HG03442 (cell line): ENCODE measurements at regions not wholly inside any gene's neighbourhood (a gene's known extent, or its start where the extent isn't known, plus 50 kb on each side); places are given as distances from the start of the nearest gene placed in this dataset.

ENCODE experiments used
- ATAC-seq: cut with Tn5 transposase; IDR thresholded peaks from one replicate; pipeline ENCODE4 v1.9.1; 2021; ENCODE audit warnings: mild to moderate bottlenecking, moderate library complexity; ENCODE audit not compliant: unreplicated experiment

DNA sequence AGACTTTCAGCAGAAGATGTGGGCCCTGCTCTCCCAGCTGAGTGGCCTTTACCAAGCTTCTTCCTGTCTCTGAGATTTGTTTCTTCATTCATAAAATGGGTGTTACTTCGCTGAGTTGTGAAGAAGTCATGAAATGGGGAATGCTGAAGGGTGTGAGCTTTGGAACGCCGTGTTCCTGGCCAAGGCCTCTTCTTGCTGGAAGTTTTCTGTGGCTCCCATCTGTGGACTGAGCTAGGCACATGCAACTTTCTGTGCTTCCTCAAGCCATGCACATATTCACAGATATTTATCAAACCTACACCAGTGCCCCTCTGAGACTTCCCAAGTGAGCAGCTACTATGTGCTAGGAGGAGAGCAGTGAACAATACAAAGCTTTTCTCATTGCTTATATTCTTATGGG lies 106.3 kb upstream of the JUN start:
- no peak for ATAC-seq

DNA sequence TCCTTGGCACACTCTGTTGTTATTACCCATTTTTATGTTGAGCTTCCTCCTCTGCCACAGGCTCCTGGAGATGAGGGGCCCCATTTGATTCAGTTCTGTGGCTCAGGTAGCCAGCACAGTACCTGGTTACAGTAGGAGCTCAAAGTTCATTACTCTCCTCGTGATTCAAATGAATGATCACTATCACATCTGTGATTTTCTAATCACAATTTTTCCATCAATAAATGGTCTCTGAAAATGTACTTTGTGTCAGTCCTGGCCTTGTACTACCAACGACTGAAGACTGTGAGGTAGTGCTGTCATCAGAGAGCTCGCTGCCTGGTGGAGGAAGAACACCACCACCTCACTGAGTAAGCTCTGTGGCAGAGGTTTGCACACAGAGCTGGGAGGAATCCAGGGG lies 106.8 kb upstream of the JUN start:
- no peak for ATAC-seq

DNA sequence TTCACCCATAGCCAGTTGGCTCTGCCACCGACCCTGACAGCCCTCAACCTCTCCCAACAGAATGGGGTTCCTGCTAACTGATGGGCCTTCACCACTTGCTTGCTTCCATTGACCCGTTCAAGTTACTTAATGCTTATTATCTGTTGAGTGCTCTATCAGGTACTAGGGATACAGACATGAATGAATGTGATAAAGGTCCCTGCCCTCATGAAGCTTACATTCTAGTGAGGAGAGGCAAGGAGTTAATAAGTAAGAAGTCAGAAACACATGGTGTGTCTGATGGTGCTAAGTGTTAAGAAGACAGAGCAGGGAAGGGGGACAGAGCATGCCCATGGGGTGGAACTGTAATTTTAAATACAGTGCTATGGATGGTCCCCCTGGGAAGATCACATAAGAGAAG lies 107.5 kb upstream of the JUN start:
- ATAC-seq: no peak

DNA sequence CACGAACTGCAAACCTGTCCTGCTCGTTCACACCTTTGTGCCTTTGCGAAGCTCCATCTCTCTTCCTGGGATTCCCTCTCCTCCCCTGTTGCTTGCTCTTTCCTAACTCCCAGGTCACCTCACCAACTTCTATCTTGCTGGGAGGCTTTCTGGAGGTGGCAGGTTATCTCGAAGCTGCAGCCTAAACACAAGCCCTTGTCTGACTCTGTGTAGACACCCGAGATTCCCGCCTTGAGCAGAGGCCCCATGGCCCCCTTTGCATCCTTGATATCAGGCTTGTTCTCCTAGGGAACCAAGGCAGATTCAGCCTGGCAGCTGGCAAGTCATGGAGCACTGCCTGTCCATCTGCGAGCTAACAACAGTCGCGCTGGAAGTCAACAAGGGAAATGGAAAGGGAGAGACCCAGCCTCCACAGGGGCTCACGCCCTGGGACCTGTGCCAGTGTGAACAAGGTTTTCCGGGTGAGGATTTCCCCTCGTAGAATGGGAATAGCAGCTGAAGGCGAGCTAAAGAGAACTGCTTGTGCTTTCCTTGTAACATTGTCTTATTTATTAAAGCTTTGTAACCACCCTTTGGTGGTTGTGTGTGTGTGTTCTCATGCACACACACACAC lies 109.5 kb upstream of the JUN start:
- no peak for ATAC-seq

DNA sequence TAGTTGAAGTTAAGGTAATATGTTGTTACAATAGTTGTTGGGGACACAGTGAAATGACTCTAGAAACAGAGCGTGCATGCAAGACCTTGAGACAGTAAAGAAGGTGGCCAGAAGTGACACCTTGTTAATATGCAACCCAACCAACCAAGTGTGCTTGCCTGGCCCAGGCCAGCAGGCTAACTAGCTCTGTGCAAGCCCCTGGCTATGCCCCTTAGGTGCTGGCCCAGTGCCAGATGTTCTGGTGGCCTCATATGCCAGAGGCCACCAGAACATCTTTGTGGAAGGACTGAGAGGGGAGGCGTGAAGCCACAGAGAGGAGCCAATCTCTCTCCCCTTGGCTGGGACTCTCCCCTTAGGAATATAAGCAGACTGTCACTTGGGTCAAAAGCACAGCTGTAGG lies 111.2 kb upstream of the JUN start:
- ATAC-seq: no peak

DNA sequence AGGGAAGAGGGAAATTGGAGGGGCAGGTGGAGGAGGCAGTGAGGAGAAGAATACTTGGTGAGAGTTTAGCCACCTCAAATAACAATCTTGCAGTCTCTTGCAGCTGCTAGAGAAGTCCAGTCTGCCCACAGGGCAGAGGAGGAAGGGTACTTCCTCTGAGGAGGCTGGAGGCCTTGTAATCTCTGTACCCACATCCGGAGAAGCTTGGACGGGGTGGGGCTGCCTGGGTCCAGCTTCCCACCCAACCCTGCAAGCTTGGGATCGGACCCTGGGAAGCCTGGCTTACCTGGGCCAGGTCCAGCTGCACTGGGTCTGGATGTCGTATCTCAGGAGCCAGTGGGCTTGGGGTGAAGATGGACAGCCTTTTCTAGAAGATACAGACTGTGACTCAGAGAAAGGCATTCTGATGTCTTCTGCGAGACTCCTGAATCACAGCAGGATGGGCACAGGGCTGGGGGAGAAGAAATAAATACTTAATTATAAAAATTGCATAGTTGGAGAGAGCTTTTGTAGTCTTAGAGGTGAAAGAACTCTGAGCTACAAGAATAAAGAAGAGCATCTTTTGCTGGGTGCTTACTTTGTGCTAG lies 111.8 kb upstream of the JUN start:
- no peak for ATAC-seq

DNA sequence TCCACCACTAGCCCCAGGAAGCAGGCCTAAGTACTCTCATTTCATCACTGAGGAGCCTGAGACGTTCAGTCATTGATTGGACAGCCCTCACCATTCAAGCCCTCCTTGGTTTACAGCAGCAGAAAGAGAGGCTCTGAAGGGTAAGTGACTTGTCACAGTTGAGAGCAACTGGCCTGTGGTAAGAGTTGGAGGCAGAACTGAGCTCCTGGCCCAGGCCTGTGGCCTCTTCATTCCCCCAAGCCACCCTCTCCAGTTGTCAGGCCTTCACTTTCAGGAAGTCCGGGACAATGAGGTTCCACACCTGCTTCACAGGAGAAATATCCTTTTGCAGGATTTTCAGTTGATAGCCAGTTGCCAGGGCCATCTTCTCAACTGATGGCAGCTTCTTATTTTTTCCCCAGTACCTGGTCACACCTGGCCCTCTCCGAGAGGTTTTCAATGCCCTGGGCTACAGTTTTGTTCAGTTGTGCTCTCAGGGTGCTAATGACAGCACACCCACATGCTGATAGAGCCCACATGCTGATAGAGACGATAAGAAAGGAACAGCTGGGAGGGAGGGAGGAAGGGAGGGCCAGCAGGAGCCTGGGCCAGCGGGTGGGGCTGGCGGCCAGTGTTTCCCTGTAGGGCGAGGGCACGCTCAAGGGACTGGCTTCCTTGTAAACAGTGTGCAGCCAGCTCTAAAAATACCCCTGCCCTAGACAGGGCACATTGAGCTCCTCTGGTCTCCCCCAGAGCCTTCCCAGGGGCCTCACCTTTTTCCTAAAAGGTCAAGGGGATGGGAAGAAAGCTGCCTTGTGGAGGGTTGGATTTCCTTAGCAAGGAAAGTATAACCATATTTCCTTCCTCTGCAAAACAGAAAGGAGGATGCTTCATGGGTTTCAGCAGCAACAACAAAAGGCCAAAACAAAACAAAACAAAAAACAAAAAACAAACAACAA lies 112.7 kb upstream of the JUN start:
- no peak for ATAC-seq

DNA sequence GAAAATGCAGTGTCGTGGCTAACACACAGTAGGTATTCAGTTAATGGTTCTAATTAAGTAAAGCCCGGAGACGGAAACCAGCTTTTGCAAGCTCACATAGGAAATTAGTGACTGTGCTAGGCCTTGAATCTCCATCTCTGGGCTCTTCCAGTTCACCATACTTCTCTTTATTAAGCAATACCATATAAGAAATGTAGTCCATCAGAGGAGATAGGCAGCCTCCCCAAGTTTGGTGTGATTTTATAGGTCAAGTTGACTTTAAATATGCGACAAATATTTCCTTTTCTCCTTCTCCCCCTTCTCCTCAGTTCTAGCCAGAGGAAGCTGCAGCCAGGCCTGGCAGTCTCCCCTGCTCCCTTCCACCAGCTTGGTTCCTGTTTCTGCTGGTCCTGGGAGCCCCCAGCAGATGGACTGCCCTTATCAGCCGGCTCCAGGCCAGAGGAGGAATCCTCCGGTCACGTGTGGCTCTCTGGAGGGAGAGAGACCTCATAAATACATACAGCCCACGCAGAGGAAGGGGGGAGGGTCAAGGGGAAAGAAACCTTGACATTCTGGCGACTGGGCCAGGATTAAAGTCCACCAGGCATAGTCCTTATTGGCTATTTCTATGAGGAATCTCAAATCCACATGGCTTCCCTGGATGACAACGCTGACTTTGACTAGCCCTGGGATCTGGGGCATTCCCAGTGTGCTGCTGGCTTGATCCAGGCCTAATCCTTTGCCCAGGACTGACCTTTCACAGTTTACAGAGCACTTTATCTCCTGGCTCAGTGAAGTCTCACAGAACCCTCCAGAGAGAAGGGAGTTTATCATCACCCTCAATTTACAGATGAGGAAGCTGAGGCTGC lies 115.1 kb upstream of the JUN start:
- ATAC-seq: no peak

DNA sequence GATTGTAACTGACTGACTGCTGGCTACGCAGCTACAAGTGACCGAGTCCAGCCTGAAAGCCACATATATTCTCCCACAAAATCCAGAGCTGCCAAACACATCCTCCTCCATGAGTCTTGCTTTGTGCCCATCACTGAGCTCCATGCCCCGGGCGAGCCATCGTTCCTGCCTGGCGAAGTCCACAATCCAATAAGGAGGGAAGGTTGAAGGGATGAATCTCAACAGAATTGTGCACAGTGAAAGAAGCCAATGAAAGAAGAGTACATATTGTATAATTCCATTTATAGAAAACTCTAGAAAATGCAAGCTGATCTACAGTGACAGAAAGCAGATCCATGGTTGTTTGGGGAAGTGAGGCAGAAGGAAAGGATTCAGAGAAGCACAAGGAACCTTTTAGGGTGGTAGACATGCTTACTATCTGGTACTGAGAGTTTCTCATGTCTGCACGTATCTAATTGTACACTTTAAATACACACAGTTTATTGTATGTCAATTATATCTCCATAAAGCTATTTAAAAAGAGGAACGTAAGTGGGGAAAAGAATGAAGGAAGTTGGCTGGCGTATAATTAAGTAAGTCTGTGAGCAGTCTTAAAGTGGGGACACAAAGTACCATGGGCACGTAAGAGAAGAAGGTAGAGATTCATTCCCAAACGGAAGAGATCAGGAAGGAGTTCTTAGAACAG lies 115.9 kb upstream of the JUN start:
- ATAC-seq: no peak

DNA sequence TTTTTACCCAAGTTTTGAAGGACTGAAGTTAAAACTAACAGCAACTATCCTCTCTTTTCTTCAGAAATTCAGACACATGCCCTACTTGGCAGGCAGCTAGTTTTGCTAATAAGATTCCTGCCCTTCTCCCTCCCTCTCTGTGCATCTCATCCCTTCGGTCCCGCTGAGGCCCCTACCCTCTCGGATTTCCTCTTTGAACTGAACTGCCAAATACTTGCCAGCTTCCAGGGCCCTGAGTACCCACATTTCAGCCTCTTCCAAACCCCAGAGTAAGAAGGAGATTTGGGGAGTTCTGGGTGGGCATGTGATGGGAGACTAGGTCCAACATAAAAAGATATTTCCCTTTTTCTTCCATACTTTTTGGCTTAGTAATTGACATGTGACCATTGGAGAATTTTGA lies 116.5 kb upstream of the JUN start:
- no peak for ATAC-seq

DNA sequence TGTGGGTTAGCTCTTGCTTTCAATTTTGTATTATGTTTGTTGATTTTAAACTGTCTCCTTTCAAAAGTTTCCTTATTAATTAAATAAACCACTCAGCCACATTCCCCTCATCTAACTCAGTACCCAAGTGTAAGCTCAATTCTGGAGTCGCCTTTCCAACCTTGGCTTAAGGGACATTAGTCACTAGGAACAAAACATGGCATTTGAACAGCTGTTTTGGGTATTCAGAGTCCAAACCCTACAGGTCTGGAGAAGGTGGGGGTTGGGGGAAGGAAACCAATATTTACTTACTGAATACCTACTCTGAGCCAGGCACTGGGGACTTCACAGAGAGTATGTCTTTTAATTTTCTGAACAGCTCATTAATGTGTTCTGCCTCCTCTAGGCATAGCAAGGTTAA lies 117.2 kb upstream of the JUN start:
- no peak for ATAC-seq

DNA sequence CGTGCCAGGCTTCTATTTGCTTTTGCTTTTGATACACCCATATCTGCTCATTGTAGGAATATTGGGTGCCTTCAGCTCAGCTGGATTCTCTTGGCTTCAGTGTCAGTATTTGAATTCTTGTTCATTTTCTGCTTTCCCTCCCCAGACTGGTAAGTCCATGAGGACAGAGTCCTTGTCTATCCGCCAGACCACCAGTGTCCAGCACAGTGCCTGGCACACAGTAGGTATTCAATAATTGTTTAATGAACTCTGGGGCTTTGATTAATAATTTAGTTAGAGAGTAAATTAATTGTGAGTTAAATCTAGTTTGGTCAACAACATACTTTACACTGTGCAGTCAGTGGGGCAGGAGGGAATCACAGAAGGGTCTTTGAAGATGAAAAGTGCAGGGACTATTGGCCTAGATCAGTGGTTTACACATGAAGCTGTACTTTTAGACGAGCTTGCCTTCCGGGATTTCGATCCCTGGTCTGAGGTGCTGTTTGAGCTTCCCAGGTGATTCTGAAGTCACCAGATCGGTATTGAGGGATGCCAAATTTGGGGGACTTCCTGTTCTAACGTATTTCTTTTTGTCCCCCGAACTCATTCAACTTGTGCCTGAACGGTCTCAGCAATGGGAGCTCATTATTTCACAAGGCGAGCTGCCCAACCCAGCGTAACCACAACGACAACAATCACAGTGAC lies 119.1 kb upstream of the JUN start:
- ATAC-seq: no peak

DNA sequence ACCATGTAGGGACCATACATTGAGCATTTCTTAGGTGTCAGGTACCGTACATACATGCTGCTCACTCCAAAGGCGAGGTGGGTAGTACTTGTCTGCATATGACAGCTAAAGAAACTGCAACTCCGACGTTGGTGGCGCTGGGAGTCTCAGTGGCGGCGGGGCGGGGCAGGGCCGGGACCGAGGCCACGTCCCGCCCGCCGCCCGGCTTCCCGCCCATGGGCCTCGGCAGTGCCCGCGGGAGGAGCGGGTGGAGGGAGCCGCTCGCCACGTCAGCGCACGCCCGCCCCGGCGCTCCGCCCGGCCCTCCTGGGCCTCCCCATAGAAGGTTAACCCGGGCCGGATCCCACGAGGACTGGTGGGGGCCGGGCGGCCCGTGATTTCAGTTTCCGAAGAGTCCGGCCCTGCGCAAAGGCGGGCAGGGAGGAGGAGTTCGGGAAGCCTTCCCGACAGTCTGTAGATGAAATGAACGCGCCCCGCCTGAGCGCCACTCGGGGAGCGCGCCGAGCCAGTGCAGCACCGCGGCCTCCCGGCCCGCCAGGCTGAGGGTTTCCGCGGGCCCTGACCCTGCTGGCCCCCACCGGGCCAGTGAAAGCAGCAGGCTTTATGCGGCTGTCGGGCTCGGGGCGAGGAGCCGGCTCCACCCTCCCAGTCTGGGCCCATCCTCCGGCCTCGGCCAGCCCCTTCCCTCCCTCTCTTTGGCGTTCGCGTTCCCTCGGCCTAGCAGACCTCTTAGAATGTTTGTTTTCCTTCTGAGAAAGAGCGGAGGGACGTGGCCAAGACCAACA lies 119.9 kb upstream of the JUN start:
- ATAC-seq: peak; percentile 88

DNA sequence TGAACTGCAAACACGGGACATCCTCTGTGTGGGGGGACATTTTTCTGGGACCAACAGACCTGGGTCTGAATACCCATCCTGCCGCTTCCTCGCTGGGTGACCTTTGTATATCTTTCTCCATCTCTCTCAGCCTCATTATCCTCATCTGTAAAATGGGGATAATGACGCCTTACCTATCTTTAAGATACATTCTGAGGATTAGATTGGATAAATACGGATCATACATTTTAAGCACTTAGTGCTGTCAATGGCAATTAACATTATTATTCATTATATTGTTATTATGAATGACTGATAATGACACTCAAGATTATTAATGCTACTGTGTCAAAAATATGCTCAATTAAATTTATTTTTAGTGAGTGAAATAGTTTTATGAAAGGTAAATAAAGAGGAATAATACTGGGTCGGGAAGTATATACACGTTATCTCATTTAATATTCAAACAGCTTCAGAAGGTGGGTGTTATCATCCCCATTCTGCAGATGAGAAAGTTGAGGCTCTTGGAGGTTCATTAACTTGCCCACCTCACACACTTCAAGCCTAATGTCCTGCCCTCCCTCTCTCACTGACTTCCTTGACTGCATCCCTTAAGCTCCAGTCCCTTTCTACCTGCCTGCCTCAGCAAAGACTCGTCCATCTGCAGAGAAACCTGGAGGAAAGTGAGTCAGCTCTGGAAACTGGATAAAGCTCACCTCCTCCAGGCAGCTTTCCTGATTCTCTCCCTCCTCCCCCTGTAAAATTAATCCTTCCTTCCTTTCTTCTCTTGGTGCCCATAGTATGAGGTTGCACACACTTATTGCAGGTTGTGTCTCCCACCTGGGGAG lies 120.7 kb upstream of the JUN start:
- no peak for ATAC-seq

DNA sequence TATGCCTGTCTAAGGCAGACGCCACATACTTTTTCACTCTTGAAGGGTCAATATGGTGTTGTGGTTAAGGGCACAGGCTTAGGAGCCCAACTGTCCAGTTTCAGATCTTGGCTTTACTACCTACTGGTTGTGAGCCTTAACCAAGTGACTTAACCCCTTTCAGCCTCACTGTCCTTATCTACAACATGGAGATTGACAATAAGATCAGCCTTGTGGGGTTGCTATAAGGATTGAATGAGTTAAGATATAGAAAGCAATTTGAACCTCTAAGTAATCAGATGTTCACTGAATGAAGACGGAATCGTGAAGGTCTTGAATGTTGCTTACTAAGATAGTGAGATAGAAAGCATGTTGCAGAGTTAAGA lies 121.3 kb upstream of the JUN start:
- ATAC-seq: no peak

DNA sequence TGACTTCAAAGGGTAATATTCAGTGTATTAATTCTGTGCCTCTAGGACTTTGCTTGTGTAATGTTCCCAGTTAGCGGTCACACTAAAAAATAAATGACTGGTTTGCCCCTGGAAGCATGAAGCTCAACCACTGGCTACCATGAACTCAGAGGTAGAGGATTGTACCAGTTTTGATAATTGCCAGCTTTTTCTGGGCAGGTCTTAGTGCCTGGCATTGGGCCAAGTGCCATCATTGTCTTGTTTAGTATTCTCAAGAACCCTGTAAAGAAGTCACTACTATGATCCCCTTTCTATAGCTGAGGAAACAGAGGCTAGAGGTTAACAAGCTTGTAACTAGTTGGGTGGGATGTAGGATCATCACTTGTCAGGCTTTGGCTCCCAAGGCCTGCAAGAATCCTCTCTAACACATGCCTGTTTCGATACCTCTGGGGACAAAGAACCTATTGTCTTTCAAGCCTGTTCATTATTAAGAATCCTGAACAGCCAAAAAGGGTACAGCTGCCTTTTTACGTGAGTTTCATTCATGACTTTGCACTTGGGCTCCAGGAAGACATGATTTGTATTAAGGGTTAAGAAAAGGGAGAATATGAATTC lies 121.9 kb upstream of the JUN start:
- ATAC-seq: no peak

DNA sequence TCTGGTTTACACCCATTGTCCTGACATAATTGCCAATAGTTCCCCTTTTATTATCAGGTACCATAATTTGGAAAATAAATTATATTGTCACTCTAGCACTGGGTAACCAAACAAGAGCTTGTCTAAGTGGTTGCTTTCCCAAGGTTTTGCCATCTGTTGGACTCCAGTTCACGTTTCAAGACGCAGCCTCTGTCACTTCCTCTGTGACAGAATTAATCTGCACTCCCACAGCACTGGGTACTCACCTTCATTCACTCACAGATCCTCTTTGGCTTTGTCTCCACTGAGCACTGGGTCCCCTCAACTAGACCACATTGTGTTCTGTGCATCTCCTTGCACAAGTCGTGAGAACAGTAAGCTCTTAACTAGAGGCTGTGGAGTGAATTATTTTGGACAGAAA lies 123.6 kb upstream of the JUN start:
- no peak for ATAC-seq
